ENCODE measurements at regions not wholly inside any gene's neighbourhood (a gene's known extent, or its start where the extent isn't known, plus 50 kb on each side); places are given as distances from the start of the nearest gene placed in this dataset.

DNA sequence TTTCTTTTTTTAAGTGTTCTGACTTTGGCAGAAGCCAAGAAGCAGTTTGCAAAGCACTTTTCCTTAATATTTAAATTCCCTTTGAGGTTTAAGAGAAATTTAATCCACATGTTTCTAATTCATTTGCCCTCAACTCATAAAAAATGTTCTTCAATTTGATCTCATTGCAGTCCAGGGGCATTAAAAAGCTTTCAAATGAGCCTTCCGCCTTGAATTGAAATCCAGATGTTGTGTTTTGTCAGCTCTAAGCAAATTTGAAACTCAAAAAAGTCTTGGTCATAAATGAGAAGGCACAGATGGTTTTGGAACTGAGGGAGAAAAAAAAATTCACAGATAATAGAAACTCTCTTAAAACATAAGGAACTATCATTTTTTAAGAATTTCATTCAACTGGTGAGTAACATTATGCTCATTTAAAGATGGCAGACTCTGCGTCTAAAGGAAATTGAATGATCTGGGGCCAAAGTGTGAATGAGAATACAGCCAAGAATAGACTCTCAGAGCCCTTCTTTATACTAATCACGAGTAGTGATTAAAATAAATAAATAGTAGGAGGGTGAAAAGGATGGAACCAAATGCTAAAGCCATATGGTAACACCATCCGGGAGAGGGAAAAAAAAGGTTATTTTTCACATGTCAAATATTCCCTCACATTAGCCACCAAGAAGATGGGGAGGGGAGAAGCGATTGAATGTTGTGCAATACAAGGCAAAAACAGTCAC lies 1304.7 kb downstream of the CDH8 start:
- Mint-ChIP-seq H3K27me3 (ENCODE audit: low read depth) (peaks cover 2% of the 10 kb centered on the region), H3K9me3 (no peaks in the 10 kb centered on the region), H3K4me3 (no peak overlapping the region), H3K27ac (no peak overlapping the region), H3K36me3 (no peaks in the 10 kb centered on the region), H3K4me1 (no peaks in the 10 kb centered on the region)
- TF ChIP-seq, protein P1, sequence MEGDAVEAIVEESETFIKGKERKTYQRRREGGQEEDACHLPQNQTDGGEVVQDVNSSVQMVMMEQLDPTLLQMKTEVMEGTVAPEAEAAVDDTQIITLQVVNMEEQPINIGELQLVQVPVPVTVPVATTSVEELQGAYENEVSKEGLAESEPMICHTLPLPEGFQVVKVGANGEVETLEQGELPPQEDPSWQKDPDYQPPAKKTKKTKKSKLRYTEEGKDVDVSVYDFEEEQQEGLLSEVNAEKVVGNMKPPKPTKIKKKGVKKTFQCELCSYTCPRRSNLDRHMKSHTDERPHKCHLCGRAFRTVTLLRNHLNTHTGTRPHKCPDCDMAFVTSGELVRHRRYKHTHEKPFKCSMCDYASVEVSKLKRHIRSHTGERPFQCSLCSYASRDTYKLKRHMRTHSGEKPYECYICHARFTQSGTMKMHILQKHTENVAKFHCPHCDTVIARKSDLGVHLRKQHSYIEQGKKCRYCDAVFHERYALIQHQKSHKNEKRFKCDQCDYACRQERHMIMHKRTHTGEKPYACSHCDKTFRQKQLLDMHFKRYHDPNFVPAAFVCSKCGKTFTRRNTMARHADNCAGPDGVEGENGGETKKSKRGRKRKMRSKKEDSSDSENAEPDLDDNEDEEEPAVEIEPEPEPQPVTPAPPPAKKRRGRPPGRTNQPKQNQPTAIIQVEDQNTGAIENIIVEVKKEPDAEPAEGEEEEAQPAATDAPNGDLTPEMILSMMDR (IDR thresholded peaks at IDR 0.05; ENCODE audit: unreplicated experiment) = no peak
- no peak for DNase-seq (ENCODE audit: low spot score in 2 of 2, unreplicated experiment in 2 of 2)

DNA sequence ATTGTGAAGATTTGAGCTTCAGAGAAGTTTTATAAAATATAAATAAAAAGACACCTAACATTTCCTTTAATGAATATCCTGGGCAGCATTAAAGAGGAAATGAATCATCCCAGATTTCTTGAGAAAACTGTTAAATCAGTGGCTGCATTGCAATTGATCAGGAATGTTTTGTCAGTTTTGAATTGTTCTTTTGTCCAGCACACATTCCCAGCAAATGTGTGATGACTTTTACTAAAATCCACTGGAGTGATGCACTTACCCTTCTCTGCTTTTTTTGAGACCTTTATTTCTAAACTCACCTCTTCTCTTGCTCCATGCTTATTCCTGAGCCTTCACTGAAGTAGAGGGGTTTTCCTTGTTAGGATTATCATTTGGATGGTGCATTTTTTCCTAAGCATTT lies 1307.2 kb downstream of the CDH8 start:
- Mint-ChIP-seq H3K9me3 (no peaks in the 10 kb centered on the region), H3K27ac (no peak overlapping the region), H3K4me3 (no peak overlapping the region), H3K4me1 (no peaks in the 10 kb centered on the region), H3K36me3 (no peaks in the 10 kb centered on the region), H3K27me3 (ENCODE audit: low read depth) (peaks cover 2% of the 10 kb centered on the region)
- TF ChIP-seq, protein P1 (IDR thresholded peaks at IDR 0.05; ENCODE audit: unreplicated experiment) = no peak
- DNase-seq (ENCODE audit: low spot score in 2 of 2, unreplicated experiment in 2 of 2) = no peak

DNA sequence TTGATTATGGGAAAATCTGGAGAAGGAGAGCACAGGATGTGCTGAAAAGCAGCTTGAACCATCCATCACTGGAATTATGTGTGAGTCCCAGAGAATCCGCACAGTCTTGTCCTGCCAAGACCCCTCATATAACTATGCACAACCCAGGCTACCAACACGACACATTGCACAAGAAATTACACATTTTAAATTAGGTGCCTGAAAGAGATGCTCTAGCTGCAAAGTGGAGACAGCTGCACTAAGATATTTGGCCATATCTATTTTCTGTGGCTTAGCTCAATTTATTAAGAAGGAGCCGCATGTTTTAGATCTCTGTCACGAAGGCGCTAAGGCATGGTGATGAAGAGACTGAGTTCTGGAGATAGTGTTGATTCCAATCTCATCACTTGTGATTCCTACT lies 1308.4 kb downstream of the CDH8 start:
- no peak for DNase-seq (ENCODE audit: low spot score in 2 of 2, unreplicated experiment in 2 of 2)
- no peak overlapping the region for H3K27ac Mint-ChIP-seq
- H3K4me1 Mint-ChIP-seq = no peaks in the 10 kb centered on the region
- H3K4me3 Mint-ChIP-seq = no peak overlapping the region
- H3K36me3 Mint-ChIP-seq = no peaks in the 10 kb centered on the region
- TF ChIP-seq, protein P1 (IDR thresholded peaks at IDR 0.05; ENCODE audit: unreplicated experiment) = no peak
- peaks cover 2% of the 10 kb centered on the region for H3K27me3 Mint-ChIP-seq (ENCODE audit: low read depth)
- H3K9me3 Mint-ChIP-seq = no peaks in the 10 kb centered on the region

DNA sequence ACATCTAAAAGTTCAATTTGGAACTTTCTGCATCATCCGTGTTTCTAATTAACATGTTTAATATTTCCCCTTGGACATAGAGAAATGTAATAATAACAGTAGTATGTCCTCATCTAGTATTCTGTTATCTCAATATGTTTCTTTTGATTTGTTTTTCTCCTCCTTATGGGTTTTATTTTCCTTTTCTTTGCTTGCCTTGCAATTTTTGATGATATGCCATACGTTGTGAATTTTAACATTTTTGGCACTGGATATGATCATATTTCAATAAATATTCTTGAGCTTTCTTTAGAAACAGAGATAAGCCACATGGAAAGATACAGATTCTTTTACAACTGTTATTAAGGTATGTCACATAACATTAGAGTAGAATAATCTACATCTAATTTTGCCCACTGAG lies 1316.2 kb downstream of the CDH8 start:
- H3K4me1 Mint-ChIP-seq = no peaks in the 10 kb centered on the region
- H3K27ac Mint-ChIP-seq = no peak overlapping the region
- TF ChIP-seq, protein P1 (IDR thresholded peaks at IDR 0.05; ENCODE audit: unreplicated experiment) = no peak
- H3K27me3 Mint-ChIP-seq (ENCODE audit: low read depth) = no peaks in the 10 kb centered on the region
- no peak overlapping the region for H3K4me3 Mint-ChIP-seq
- no peaks in the 10 kb centered on the region for H3K36me3 Mint-ChIP-seq
- H3K9me3 Mint-ChIP-seq = peaks cover 8% of the 10 kb centered on the region
- no peak for DNase-seq (ENCODE audit: low spot score in 2 of 2, unreplicated experiment in 2 of 2)

DNA sequence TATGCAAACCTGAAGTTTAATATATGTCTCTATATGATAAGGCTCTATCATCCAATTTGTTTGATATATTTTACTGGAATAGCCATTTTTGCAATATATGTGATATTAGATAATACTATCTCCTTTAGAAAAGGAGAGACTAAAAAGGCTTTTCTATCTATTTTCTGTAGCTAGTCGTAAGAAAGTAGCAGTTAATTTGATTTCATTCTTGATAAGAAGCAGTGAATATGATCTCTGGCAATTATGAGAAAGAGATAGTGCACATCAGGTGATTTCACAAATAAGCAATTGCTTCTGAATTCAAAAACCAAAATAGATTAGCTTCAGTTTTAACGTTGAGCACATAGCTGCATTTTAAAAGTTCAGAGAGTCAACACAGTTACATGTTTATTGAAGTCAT lies 1318.4 kb downstream of the CDH8 start:
- no peaks in the 10 kb centered on the region for H3K4me1 Mint-ChIP-seq
- no peak overlapping the region for H3K27ac Mint-ChIP-seq
- TF ChIP-seq, protein P1 (IDR thresholded peaks at IDR 0.05; ENCODE audit: unreplicated experiment) = no peak
- DNase-seq (ENCODE audit: low spot score in 2 of 2, unreplicated experiment in 2 of 2) = no peak
- H3K36me3 Mint-ChIP-seq = no peaks in the 10 kb centered on the region
- H3K27me3 Mint-ChIP-seq (ENCODE audit: low read depth) = no peaks in the 10 kb centered on the region
- peaks cover 8% of the 10 kb centered on the region for H3K9me3 Mint-ChIP-seq
- no peak overlapping the region for H3K4me3 Mint-ChIP-seq
